ENCODE measurements at regions not wholly inside any gene's neighbourhood (a gene's known extent, or its start where the extent isn't known, plus 50 kb on each side); places are given as distances from the start of the nearest gene placed in this dataset.

DNA sequence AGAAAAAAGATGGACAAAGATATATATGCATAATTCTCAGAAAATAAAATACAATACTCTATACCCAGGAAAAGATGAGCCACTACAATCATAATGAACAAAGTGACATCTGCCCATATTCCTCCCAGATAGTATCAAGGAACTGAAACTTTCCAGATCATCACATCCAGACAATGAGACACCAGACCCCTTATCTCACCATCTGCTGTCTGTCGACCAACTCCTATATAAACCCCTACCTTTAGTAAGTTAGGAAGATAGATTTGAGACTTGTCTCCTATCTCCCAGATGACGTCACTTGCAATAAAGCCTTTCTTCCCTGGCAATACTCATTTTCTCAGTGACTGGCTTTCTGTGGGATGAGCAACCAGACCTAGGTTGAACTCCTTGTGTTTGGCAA lies 1071.6 kb downstream of the PLOD2 start:
- TF ChIP-seq, protein P1, sequence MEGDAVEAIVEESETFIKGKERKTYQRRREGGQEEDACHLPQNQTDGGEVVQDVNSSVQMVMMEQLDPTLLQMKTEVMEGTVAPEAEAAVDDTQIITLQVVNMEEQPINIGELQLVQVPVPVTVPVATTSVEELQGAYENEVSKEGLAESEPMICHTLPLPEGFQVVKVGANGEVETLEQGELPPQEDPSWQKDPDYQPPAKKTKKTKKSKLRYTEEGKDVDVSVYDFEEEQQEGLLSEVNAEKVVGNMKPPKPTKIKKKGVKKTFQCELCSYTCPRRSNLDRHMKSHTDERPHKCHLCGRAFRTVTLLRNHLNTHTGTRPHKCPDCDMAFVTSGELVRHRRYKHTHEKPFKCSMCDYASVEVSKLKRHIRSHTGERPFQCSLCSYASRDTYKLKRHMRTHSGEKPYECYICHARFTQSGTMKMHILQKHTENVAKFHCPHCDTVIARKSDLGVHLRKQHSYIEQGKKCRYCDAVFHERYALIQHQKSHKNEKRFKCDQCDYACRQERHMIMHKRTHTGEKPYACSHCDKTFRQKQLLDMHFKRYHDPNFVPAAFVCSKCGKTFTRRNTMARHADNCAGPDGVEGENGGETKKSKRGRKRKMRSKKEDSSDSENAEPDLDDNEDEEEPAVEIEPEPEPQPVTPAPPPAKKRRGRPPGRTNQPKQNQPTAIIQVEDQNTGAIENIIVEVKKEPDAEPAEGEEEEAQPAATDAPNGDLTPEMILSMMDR (IDR thresholded peaks at IDR 0.05) = no peak
- no peak for TF ChIP-seq POLR2A (IDR thresholded peaks at IDR 0.05)
- no peak for TF ChIP-seq POLR2AphosphoS5 (IDR thresholded peaks at IDR 0.05)

Measured in breast epithelium (tissue), 3 donors.